ENCODE measurements at regions not wholly inside any gene's neighbourhood (a gene's known extent, or its start where the extent isn't known, plus 50 kb on each side); places are given as distances from the start of the nearest gene placed in this dataset.
A peak's percentile ranks its signal among the peaks of the same experiment; 100 is the strongest.

- no peak overlapping the region for H3K4me3 ChIP-seq (ENCODE audit: low read depth, low read length)
- in situ Hi-C loops (cut with HindIII; ENCODE audit: low sequenced_read_pairs): no loop called here
- TF ChIP-seq CTCF (IDR thresholded peaks at IDR 0.05; ENCODE audit: low read depth, low read length): no peak
- no peak for DNase-seq (ENCODE audit: low read depth, low spot score)
Measured at GRCh38 chr6:91164105-91164504, 577.2 kb upstream of the MAP3K7 start.

GRCh38 chr6:91161246-91161645 is 574.4 kb upstream of the MAP3K7 start:
- DNase-seq (ENCODE audit: low read depth, low spot score): no peak
- in situ Hi-C loops (cut with HindIII; ENCODE audit: low sequenced_read_pairs): no loop called here
- no peak overlapping the region for H3K4me3 ChIP-seq (ENCODE audit: low read depth, low read length)
- TF ChIP-seq CTCF (IDR thresholded peaks at IDR 0.05; ENCODE audit: low read depth, low read length): no peak

- no peak for TF ChIP-seq CTCF (IDR thresholded peaks at IDR 0.05; ENCODE audit: low read depth, low read length)
- no peak for DNase-seq (ENCODE audit: low read depth, low spot score)
- in situ Hi-C loops (cut with HindIII; ENCODE audit: low sequenced_read_pairs): no loop called here
- H3K4me3 ChIP-seq (ENCODE audit: low read depth, low read length): no peak overlapping the region
Measured at GRCh38 chr6:91155129-91155785, 568.4 kb upstream of the MAP3K7 start.

GRCh38 chr6:91152824-91153223 is 566.0 kb upstream of the MAP3K7 start:
- no peak for DNase-seq (ENCODE audit: low read depth, low spot score)
- in situ Hi-C loops (cut with HindIII; ENCODE audit: low sequenced_read_pairs): no loop called here
- no peak overlapping the region for H3K4me3 ChIP-seq (ENCODE audit: low read depth, low read length)
- no peak for TF ChIP-seq CTCF (IDR thresholded peaks at IDR 0.05; ENCODE audit: low read depth, low read length)

- DNase-seq (ENCODE audit: low read depth, low spot score): peak; percentile 24
Measured at GRCh38 chr6:91149956-91150705, 563.3 kb upstream of the MAP3K7 start.

More at GRCh38 chr6:91149956-91150705, 563.3 kb upstream of the MAP3K7 start:
- in situ Hi-C loops (cut with HindIII; ENCODE audit: low sequenced_read_pairs): no loop called here
- no peak overlapping the region for H3K4me3 ChIP-seq (ENCODE audit: low read depth, low read length)
- no peak for TF ChIP-seq CTCF (IDR thresholded peaks at IDR 0.05; ENCODE audit: low read depth, low read length)

Measured in astrocyte of the spinal cord (primary cell).